Left colon (tissue), 2 donors: ENCODE measurements at regions not wholly inside any gene's neighbourhood (a gene's known extent, or its start where the extent isn't known, plus 50 kb on each side); places are given as distances from the start of the nearest gene placed in this dataset.

ENCODE experiments used
- ATAC-seq: fragments of 200-7000 bp; cut with Tn5 transposase; one replicate; pipeline ENCODE4 v1.9.1; 2020; ENCODE audit warnings: mild to moderate bottlenecking, moderate library complexity
- DNase-seq, 2 donors: peaks; one replicate each; pipeline ENCODE4 v3.0.0-alpha.2; 2020
- intact Hi-C, 2 donors: fragments of 100-400 bp; cut with DNase I in 1 of 2; cut with micrococcal nuclease in 1 of 2; formaldehyde crosslinking; loops; one replicate each; pipeline versions ENCODE4 v1.11.2 to v1.14.0; 2022; cut with DNase I, micrococcal nuclease
- donor health status: DM: no; HTN: no; CAD: no.
- donor health status: DM: yes; HTN: yes; CAD: no.

GRCh38 chr9:86534572-86535258 is 180.5 kb upstream of the TUT7 start:
- ATAC-seq (no peak), DNase-seq (no peak)
- intact Hi-C loops, result no loop called here

DNA sequence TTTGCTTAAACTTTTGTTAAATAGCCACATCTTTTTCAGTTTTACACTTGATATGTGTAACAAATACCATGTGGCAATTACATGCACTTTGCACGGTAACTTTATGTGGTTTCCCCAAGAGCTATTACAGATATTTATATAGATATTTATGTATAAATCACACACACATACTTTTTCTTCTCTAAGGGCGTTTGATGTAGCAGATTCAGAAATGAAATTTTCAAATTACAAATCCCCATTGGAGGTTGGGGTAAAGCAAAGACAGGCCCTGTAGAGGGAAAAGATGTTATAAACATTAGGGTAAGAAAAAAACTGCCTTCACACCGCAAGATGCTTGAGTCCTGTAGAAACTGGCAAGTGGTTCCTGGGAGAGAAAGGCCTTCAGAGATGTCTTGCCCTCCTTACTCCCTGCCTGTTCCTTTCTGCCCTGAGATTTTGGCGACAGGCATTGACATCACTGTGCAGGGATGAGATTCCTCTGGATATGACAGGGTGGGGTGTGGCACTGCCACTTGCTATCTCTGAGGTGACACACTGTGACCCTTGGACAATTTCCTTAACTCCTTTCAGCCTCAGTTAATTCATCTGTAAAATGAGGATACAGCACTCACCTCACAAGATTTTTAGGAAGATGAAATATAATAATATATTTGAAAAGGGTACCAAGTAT is 177.9 kb upstream of the TUT7 start:
- DNase-seq (no peak), ATAC-seq (no peak)
- intact Hi-C loops, result no loop called here

DNA sequence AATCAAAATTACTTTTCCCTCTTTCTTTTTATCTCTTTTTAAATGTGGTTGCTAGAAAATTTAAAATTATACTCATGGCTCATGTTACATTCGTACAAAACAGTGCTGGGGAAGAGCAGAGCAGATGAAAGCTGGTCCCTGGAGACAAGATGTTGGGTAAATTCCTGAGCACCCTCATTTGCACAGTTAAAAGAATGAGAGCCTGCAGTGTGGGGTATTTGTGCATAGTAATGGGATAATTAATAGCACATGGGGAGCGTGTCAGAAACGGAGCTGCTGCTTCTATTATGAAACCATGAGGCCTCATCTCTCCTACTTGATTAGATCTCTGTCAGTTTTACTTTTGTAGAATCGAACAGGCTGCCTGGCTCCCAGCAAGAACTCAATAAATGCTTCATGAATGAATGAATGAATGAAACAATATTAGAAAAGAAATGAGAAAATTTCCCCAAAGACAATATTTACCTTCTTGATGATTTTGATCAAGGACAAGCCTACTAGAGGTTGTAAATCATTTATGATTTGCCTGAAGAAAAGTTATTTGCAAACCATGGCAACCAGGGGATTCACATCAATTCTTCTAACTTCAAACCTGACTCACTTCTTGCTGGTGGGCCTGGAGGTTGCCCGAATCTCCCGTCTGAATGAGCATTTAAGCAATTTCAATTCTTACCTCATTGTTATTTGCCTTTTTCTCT is 177.2 kb upstream of the TUT7 start:
- DNase-seq (no peak), ATAC-seq (no peak)
- intact Hi-C loops, result no loop called here

GRCh38 chr9:86529496-86530275 is 175.5 kb upstream of the TUT7 start:
- ATAC-seq (no peak), DNase-seq (no peak)
- intact Hi-C loops, result no loop called here

GRCh38 chr9:86526021-86526420 is 171.8 kb upstream of the TUT7 start:
- DNase-seq (no peak), ATAC-seq (no peak)
- intact Hi-C loops, result no loop called here

DNA sequence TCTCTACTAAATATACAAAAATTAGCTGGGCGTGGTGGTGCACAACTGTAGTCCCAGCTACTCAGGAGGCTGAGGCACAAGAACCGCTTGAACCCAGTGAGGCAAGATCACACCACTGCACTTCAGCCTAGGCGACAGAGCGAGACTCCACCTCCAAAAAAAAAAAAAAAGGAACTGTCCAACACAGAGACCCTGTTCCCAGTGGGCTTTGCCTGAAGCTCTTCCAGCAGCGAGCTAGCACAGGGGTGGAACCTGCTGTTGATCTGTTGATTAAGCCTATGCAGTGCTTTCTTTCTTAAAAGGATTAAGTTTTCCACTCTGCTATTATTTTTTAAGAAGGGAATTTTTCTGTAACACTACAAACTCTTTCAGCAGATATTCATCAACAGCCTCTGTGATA is 171.0 kb upstream of the TUT7 start:
- ATAC-seq (no peak), DNase-seq (no peak)
- intact Hi-C loops, result no loop called here

- no peak for ATAC-seq
- intact Hi-C loops, result no loop called here
- DNase-seq, result no peak
Measured at GRCh38 chr9:86521977-86522376, 167.8 kb upstream of the TUT7 start.

DNA sequence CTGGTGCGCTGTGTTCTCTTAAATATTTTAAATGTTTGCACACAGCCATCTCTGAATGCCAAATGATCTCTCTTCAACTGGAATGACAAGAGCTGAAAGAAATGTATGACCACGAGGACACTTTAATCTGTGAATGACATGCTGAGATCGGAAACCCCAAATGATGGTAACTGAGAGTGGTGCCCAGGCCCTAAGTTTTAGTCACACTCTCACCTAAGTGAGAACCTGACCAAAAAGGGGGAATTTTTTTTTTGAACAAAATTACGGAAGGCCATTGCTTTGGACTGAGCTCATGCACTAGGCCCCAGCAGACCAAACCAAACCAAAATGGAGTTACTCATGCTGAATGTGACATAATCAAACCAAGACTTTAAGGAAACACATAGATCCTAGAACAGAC is 167.1 kb upstream of the TUT7 start:
- DNase-seq (no peak), ATAC-seq (no peak)
- intact Hi-C loops, result no loop called here

DNA sequence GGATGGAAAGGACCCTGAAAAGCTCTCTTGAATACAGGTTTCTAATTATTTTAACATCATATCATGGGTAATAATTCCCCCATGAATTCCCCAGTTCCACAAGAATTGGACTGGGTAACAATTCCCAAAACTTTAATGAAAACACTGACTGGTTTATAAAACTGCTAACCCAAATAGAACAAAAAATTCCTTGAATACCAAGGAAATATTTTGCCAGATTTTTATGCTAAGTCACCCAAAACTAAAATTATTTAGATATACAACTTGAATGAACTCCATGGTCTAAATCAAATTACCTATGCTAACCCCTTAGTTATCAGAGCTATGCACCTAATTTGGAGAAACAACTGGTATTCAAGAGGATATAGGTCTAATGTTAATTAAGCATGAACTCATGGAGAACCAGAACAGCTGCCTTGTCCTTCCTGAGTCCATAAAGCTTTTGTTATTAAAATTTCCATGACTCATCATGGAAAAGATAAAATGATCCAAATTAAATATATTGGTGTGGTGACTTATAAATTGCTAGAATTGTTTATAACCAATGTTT is 164.9 kb upstream of the TUT7 start:
- DNase-seq (no peak), ATAC-seq (no peak)
- intact Hi-C loops, result no loop called here

GRCh38 chr9:86517475-86517874 is 163.3 kb upstream of the TUT7 start:
- intact Hi-C loops, result no loop called here
- DNase-seq, result no peak
- ATAC-seq, result no peak

DNA sequence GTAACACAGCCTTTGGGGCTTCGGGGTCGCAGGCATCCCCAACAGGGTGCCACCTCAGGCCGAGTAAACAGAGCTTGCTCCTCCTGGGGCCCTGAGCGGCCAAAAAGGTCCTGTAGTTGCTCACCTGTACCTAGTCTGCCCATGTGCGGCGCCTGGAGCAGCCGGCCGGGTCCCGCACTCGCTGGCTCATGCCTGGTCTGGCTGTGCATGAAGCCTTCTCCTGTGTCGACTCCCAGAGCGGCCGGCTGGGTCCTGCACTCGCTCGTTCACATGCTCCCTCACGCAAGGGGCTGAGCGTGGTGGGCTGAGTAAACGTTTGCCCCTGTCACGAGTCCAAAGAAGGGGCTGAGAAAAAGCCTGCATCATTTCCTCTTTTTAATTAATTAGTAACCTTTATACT is 162.4 kb upstream of the TUT7 start:
- intact Hi-C loops, result no loop called here
- ATAC-seq (no peak), DNase-seq (no peak)

- intact Hi-C loops, result no loop called here
- DNase-seq (no peak), ATAC-seq (no peak)
Measured at GRCh38 chr9:86515221-86515620, 161.0 kb upstream of the TUT7 start.

GRCh38 chr9:86513429-86513828 is 159.2 kb upstream of the TUT7 start:
- intact Hi-C loops, result no loop called here
- ATAC-seq, result no peak
- DNase-seq, result no peak

GRCh38 chr9:86512929-86513328 is 158.7 kb upstream of the TUT7 start:
- no peak for DNase-seq
- intact Hi-C loops, result no loop called here
- ATAC-seq, result no peak

GRCh38 chr9:86511614-86512360 is 157.6 kb upstream of the TUT7 start:
- no peak for ATAC-seq
- intact Hi-C loops, result no loop called here
- DNase-seq, result no peak

- intact Hi-C loops, result no loop called here
- ATAC-seq (no peak), DNase-seq (no peak)
Measured at GRCh38 chr9:86508208-86508903, 154.1 kb upstream of the TUT7 start.

DNA sequence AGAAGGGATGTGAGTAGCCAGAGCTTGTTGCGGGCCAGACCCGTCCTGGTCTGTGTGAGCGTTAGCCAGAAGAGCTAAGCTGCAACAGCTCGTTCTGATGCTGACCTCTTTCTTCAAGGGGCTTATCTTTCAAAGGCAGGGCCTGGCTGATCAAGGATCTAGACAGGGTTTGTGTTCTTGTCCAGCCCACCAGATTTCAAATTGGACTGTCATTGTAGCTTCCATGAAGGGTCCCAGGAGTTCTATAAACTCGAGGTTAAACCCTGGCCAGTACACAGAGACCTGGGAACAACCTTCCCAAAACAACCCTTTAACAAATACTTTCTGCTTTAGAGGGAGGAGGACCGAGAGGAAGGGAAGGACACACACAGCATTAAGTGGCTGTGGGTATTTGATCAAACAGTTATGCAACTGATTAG is 153.0 kb upstream of the TUT7 start:
- intact Hi-C loops, result no loop called here
- ATAC-seq (no peak), DNase-seq (no peak)

DNA sequence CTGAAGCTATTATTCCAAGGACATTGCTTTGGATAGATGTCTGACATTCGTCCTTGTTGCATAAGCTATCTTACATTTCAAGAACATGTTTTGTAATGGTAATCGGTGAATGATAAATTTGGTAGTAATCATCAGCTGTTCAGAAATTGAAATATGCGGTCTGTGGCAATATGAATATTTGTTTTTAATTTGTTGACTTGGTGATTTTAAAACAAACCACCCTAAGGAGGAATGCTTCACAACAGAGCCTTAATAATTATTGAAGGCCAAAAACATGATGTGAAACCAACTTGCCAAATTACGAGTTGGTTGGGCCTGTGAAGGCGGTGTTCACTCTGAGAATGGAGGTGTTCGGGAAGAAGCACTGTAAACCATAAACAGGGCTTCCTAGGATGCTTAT is 149.7 kb upstream of the TUT7 start:
- intact Hi-C loops, result no loop called here
- DNase-seq, result no peak
- ATAC-seq, result no peak
